ENCODE measurements at regions not wholly inside any gene's neighbourhood (a gene's known extent, or its start where the extent isn't known, plus 50 kb on each side); places are given as distances from the start of the nearest gene placed in this dataset.
"Not testable (repeated sequence)": the region's sequence is repeated elsewhere in the genome, so short reads cannot be mapped to it uniquely, and the experiment has no call there.

DNA sequence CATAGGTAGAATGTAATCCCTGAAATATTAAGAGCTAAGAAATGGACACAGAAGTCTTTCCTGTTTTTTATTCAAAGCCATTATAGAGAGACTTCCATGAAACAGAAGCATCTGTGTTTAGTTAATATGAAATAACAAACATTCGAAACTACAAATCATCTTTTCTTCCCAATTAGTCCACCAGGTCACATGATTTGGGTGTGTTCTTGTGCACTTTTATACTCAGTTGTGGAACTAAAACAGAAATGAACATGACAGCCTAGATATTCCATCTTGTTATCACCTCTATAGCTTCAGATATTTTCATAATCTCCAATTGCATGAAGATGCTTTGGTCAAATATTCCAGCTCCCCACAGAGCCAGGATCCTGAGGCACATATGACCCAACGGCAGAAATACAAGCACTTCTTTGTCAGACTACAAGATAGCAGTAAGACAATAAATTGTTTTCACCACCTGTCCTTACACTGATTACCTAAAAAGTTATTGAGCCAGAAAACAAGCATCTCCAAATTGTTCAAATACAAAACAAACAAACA is 116.8 kb upstream of the BEND6 start:
- DNase-seq = no peak

DNA sequence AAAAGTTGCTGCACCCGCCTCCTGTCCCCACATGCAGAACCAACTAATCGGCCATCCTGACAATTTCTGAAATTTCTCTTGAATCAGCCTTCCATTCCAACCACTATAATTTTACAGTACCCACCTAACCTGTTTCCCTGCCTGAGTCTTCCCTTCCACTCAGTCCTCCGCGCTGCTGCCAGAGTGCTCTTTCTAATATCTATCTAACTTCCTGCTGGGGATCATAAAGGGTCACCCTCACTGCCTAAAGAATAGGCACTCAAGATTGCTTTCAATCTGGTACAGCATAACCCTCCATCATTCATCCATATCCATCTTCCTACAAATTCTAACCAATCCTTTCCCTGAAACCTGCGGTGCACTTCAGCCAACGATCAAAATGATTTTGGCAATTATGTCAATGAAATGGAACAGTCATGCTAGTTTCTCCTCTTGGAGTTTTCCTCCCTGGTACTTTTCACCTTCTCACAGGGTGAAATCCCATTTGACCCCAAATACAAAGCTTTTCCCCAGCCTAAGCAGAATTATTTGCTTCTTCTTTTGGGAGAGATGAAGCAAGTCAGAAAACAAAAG is 117.5 kb upstream of the BEND6 start:
- no peak for DNase-seq

DNA sequence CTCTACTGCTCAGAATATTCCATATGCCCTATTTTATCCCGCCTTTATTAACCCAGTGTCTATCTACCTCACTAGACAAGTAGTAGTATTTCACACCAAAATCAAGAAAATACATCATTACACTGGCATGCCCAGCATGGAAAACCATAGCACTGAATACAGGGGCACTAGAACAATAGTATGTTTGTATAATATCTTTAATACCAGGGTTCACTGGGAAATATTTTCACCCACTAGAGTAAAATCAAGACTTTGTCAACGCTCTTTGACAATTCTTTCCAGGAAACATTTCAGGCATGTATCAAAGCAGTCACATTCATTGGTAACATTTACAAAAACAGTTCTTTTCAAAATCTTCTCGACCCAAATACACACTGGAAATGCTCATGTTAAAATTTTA is 119.3 kb upstream of the BEND6 start:
- no peak for DNase-seq

DNA sequence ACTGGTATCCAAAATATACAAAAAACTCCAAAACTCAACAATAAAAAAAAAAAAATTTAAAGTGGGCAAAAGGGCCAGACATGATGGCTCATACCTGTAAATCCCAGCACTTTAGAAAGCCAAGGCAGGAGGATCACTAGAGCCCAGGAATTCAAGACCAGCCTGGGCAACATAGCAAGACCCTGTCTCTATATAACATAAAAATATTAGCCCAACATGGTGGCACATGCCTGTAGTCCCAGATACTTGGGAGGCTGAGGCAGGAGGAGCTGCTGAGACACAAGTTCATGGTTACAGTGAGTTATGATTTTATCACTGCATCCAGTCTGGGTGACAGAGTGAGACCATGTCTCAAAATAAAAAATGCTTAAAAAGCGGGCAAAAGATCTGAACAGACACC is 121.0 kb upstream of the BEND6 start:
- no peak for DNase-seq

DNA sequence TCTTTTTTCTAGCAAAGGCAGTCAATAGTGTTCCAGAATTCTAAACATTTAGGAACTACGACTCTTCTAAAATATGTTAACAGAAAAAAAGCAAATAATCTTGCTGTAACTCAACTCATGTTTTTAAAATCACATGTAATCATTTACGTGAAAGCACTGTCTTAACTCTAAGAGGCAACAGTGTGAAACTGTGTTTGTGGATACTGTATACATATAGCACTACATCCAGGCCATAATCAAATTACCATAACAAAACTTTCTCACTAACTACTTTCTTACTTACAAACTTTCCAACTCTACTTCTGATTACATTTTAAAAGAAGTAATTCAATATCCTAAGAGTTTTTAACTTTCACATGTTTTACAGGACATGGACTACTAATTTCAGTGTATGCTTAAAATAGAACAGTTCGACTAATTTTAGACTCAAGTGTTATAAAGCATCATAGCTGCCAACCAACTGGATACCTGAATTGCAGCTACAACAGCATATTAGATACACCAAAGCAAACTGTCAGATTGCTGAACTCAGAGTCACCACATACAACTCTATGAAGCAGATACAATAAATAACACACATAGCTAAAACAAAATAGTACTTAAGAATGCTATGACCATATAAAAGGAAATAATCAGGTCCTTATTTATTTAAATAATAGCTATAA is 121.6 kb upstream of the BEND6 start:
- no peak for DNase-seq

DNA sequence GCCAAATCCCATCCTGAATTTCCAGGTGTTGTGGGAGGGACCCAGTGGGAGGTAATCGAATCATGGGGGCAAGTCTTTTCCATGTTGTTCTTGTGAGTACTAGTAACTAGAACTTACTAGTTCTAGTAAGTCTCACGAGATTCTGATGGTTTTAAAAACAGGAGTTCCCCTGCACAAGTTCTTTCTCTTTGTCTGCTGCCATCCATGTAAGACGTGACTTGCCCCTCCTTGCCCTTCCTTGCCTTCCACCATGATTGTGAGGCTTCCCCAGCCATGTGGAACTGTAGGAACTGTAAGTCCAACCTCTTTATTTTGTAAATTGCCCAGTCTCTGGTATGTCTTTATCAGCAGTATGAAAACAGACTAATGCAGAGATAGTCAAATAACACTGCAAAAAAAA is 122.7 kb upstream of the BEND6 start:
- no peak for DNase-seq

DNA sequence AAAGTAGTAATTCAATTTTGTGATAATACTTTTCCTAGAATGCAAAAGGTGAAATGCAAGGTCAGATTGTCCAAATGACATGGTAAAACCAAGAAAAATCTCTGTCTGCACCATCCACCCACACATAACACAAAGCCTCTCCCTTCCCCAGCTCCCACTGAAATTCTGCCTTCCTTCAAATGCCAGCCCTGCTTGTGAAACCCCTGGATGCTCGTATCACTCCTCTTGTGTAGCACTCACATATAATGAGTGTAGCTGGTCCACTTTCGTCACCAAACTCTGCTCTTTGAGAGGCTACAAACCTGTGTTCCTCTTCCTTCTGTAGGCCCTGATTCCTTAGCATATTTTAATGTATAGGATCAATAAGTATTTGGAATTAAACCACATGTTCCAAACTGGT is 123.6 kb upstream of the BEND6 start:
- no peak for DNase-seq

DNA sequence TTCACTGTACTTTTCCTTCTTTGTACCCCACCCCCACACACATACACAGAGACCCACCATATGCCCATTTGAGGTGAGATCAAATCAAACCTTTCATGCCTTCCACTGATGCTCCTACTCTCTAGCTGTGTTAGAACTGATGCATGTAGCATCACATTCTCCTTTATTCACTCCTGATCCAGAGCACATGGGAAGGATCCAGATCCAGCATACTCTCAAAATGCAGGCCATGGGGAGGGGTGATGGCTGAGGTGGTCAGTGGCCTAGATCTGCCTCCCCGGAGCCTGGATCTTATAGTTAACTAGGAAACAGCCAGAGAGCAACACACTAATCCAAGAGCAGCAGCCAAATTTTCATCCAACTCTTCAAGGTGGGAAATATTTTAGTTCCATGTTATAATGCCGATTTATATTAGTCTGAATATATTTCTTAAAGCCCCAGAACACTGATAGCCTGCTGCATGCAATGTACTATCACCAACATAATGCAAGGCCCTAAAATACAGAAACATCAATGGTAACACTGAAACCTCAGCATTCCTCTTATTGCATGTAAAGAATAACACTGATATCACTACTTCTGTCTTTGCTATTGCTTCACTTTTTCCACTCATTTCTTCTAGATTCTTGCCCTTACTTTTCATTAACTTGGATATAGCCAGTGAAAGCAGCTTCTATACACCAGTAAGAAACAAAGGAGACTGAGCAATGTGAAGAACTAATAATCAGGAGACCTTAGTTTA is 126.8 kb upstream of the BEND6 start:
- no peak for DNase-seq

DNA sequence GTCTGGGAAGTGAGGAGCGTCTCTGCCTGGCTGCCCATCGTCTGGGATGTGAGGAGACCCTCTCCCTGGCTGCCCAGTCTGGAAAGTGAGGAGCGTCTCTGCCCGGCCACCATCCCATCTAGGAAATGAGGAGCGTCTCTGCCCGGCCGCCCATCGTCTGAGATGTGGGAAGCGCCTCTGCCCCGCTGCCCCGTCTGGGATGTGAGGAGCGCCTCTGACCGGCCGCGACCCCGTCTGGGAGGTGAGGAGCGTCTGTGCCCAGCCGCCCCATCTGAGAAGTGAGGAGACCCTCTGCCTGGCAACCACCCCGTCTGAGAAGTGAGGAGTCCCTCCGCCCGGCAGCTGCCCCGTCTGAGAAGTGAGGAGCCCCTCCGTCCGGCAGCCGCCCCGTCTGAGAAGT is 130.5 kb upstream of the BEND6 start:
- DNase-seq = not testable (repeated sequence)

DNA sequence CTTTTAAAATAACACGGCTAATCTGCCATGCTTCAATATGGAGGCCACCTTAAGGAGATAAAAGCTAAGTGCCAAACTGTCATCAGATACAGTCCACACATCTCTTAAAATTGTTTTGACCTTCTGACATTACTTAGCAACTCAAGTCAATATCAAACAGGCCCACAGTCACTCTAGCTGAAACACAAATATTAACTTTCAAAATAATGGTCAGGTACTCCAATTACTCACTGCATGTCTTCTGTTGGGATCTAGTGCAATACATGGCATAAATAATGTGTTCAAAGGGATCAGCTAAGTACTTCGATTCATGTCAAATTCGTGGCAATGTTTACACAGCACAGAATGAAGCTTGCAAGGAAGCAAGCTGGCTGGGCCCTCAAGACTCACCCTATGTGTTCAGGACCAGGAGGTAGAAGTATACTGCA is 133.9 kb upstream of the BEND6 start:
- DNase-seq = no peak

DNA sequence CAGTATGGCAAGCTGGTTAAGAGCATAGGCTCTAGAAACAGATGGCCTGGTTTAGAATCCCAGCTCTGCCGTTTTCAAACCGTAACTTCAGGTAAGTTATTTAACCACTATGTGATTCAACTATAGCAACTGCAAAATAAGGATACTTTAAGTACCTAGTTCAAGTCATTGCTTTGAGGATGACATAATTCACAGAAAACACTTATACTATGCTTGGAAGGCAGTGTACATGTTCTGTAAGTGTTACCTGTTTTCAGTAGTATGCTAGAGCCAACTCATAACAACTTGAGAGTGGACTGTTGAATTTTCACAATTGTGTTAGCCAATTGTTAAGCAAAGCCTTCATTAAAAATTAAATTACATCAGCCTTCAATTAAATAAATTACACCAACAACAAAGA is 134.8 kb upstream of the BEND6 start:
- DNase-seq = no peak

DNA sequence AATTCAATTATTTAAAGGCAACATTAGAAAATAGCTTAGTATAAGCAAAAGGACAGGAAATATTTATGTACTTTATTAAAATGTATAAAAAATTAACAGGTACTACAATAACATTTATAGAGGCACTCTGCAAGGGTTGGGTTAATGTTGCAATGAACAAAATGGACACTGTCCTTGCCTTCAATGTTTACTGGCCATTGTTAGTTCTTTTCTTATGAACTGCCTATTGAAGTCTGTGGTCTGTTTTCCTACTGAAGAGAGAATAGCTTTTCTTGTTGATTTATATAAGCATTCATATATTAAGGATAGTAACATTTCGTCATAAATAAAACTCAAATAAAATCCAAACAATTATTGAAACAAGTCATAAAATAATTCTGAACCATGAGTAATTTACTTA is 135.3 kb upstream of the BEND6 start:
- DNase-seq = no peak

DNA sequence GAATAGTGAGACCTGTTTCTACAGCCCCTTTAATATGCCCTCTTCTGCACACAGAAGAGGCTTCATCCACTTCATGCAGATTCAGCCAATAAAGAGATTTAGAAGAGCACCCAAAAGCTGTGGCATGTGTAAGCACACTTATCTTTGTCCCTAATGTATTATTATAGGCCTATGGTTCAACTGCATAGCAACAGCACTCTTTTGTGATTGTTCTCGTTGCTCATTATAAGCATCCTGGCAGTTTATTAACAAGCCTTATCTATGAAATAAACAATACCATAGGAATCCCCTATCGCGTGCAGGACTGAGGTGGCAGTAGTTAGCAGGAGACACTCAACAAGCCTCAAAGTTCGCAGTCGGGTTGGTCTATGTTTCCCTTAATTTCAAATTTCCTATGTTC is 138.5 kb upstream of the BEND6 start:
- no peak for DNase-seq

DNA sequence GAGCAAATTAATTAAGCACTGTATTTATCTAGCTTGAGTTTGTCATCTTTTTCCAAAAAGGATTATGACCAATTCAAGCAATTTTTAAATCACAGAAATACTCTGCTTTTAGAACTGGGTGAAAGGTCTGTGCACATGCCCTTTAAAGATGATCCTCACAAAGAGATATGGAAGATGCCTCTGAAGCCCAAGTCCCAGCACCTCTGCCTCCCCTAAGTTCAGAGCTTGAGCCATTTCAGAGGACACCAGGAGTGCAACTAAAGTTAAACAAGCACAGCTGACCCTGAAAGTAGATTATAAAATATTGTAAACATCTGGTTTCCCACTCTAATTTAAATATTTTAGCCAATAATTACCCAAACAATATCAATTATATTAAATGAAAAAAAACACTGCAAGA is 139.5 kb upstream of the BEND6 start:
- no peak for DNase-seq

DNA sequence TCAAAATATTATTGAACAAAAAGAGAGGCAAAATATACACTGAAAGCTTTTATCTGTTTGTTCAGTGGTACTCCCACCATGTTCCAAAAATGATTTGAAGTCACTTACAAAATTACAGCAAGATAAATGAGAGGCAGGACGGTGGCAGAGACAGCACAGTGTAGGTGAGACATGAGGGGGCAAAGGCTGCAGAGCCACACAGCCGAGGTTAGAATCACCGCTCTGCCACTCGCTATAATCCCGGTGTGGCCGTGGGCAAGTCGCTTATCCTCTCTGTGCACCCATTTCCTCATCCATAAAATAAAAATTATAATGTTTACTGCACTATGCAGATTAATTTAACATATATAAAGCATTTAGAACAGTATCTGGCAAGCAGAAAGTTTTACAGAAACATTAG is 140.1 kb upstream of the BEND6 start:
- DNase-seq = no peak

DNA sequence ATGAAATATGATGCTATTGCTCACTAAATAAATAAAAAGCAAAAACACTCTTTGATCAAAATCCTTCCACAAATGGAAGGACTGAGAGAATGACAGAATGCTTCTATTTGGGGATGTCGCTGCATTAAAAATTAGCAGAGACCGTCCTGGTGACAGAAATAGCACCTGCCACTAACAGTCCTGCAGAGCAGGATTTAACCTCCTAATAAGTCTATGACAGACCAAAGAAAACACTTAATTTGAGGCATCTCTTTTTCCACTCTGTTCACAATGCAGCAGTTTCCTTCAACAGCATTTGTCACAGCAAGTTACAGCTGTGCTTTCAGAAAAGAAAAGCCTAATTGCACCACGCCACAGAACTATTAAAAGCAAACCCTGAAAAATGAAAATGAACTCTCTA is 140.6 kb upstream of the BEND6 start:
- DNase-seq = no peak

DNA sequence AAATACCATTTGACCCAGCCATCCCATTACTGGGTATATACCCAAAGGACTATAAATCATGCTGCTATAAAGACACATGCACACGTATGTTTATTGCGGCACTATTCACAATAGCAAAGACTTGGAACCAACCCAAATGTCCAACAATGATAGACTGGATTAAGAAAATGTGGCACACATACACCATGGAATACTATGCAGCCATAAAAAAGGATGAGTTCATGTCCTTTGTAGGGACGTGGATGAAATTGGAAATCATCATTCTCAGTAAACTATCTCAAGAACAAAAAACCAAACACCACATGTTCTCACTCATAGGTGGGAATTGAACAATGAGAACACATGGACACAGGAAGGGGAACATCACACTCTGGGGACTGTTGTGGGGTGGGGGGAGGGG is 142.1 kb upstream of the BEND6 start:
- not testable (repeated sequence) for DNase-seq

DNA sequence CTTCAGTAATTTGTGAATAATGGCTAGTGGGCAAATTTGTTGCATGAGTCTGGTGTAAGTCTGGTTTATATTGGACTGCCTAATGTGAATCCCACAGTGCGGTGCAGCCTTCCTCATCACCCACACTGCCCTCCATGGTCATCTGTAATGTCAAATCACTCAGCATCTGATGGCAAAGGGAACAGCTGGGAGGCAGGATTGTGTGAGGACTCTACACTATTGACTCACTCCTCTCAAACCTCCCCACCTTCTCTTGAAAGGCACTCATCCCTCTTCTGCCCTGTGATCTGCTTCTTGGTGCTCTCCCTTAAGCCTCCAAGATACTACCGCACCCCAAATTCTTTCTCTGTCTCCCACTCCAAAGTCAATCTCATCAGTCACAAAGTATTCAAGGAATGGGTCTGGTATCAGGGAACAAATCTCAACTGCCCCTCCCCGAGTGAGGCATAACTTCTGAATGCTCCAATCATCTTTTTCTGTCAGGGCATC is 146.0 kb upstream of the BEND6 start:
- DNase-seq = peak; percentile 52

DNA sequence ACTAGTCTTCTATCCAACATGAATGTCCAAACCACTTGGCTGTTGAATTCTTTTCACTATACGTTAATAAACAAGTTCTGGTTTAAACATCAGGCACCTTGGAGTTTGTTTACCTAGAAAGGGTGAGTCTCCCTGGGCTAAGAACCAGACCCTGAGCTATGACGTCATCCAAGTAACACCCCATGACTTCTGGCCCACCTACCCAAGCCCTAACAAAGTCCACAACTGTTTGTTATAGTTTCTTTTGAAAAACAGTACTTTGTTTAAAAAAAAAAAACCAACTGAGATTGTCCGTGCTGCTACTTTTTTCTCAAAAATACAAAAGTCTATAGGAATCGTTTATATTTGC is 146.9 kb upstream of the BEND6 start:
- no peak for DNase-seq

DNA sequence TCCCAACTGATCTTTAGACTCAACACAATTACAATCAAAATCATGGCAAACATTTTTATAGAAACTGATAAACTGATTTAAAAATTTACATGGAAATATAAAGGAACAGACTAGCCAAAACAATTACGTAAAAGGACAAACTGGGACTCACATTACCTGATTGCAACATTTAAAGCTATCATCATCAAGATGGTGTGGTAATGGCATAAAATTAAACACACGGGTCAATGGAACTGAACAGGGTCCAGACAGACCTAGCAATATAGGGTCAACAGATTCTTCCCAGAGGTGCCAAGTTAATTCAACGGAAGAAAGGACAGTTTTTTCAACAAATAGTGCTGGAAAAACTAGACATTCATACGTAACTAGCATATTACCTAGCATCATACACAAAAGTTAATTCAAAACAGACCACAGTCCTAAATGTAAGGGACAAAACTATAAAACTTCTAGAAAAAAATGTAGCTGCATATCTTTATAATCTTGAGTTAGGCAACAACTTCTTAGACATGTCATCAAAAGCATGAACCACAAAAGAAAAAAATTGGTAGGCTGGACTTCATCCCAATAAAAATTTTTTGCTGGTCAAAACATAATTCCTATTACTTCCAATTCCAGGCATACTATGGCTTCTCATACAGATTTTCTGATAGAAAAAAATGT is 147.4 kb upstream of the BEND6 start:
- DNase-seq = no peak

DNA sequence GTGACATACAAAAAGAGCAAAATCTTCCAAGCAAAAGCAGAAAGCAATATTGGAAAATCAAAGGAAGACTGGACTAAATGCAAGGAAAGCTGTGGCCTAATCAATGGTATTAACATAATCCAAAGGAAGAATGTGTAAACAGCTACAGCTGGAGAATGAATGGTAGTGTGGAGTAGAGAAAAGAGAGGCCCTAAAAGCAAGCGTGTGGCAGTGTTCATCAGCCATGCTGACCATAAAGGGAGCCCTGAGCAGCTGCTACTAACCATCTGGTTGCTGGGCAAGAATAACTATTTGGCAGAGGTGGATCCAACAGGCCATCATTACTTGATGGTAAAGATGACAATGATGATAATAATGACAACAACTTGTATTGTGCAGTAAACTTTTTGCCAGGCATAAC is 148.5 kb upstream of the BEND6 start:
- DNase-seq = peak; percentile 4

DNA sequence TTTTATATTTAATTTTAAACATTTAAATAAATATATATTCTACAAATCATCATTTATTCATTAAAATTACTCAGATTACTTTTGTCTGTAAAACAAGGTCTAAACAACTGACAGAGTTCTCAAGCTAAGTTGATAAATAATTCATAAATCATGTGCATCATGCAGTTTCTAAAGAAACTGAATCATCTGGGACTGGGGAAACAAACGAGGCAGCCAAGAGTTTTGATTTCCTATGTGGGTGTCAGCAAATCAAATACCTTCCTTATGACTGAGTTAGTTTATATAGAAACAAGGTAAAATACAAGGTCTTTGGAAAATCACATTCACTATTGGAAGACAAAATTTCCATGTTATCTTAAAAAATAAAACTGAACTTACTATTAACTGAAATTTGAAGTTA is 149.9 kb upstream of the BEND6 start:
- DNase-seq = no peak

DNA sequence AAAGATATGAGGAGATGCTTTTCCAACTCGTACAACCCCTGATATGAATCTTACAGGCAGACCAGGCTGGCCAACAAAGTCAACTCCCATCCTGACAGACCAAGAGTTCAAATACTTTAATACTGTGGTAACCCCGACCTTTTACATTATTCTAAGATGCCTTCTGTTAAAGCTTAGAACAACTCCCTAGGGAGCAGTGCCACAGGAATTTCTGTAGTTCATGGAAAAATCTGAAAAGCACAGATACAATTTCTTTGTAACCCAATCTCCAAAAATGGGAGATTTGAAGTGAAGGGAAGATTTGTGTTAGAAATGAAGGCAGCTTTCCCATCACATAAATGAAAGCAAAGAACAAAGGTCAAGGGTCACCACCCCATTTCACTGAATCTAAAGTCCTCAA is 151.3 kb upstream of the BEND6 start:
- no peak for DNase-seq

DNA sequence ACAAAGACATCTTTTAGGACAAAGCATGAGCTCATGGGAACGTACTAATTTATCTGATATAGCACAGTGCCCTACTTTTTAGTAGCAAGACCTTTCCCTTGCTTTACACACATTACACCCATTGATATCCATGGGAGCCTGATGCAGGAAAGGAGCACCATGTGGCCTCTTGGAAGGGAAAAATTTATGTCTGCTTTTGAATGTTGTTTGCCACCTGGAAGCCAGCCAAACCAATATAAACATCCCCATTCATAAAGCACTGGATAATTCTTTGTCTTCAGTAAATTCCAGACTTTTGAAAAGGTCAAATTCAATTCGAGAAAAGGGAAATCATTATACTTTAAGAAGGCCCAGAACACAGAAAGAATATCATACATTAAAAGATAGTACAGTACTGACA is 152.3 kb upstream of the BEND6 start:
- peak; percentile 14 for DNase-seq
